Hematopoietic multipotent progenitor cell treated with erythropoietin and hydrocortisone succinate and interleukin-3 and kit ligand, for 6 days (in vitro differentiated cells): ENCODE measurements at regions not wholly inside any gene's neighbourhood (a gene's known extent, or its start where the extent isn't known, plus 50 kb on each side); places are given as distances from the start of the nearest gene placed in this dataset.

Experiments used
- DNase-seq: peaks from one replicate; pipeline ENCODE4 v3.0.0-alpha.2; 2015

- no peak for DNase-seq
Measured at GRCh38 chr7:109003742-109004141, 434.1 kb downstream of the DNAJB9 start.

GRCh38 chr7:109009636-109010035, 440.0 kb downstream of the DNAJB9 start:
- DNase-seq, result no peak

GRCh38 chr7:109020251-109020650, 450.6 kb downstream of the DNAJB9 start:
- DNase-seq, result no peak

GRCh38 chr7:109021390-109021789, 451.7 kb downstream of the DNAJB9 start:
- DNase-seq, result no peak

GRCh38 chr7:109029866-109030265, 460.2 kb downstream of the DNAJB9 start:
- no peak for DNase-seq

- no peak for DNase-seq
Measured at GRCh38 chr7:109044691-109045090, 475.0 kb downstream of the DNAJB9 start.

- no peak for DNase-seq
Measured at GRCh38 chr7:109049366-109049765, 479.7 kb downstream of the DNAJB9 start.

GRCh38 chr7:109059089-109059488, 489.4 kb downstream of the DNAJB9 start:
- DNase-seq, result no peak

GRCh38 chr7:109062798-109063197, 493.1 kb downstream of the DNAJB9 start:
- DNase-seq, result no peak

- DNase-seq, result no peak
Measured at GRCh38 chr7:109073543-109073942, 503.9 kb downstream of the DNAJB9 start.

GRCh38 chr7:109076396-109076972, 506.8 kb downstream of the DNAJB9 start:
- DNase-seq, result no peak

GRCh38 chr7:109091042-109091441, 521.4 kb downstream of the DNAJB9 start:
- no peak for DNase-seq

- DNase-seq, result no peak
Measured at GRCh38 chr7:109092268-109092667, 522.6 kb downstream of the DNAJB9 start.

- no peak for DNase-seq
Measured at GRCh38 chr7:109101332-109101731, 531.7 kb downstream of the DNAJB9 start.

- no peak for DNase-seq
Measured at GRCh38 chr7:109109558-109109957, 539.9 kb downstream of the DNAJB9 start.

- no peak for DNase-seq
Measured at GRCh38 chr7:109111086-109111485, 541.4 kb downstream of the DNAJB9 start.

- DNase-seq, result no peak
Measured at GRCh38 chr7:109121599-109122300, 552.1 kb downstream of the DNAJB9 start.

- no peak for DNase-seq
Measured at GRCh38 chr7:109125001-109125400, 555.3 kb downstream of the DNAJB9 start.

GRCh38 chr7:109126404-109127050, 556.9 kb downstream of the DNAJB9 start:
- DNase-seq, result no peak

GRCh38 chr7:109127145-109127544, 557.5 kb downstream of the DNAJB9 start:
- no peak for DNase-seq

- DNase-seq, result no peak
Measured at GRCh38 chr7:109131141-109131540, 561.5 kb downstream of the DNAJB9 start.

GRCh38 chr7:109136893-109137292, 567.2 kb downstream of the DNAJB9 start:
- DNase-seq, result no peak

- no peak for DNase-seq
Measured at GRCh38 chr7:109154748-109155147, 585.1 kb downstream of the DNAJB9 start.

- no peak for DNase-seq
Measured at GRCh38 chr7:109158246-109158645, 588.6 kb downstream of the DNAJB9 start.
